Thyroid gland (tissue), 4 donors: ENCODE measurements at regions not wholly inside any gene's neighbourhood (a gene's known extent, or its start where the extent isn't known, plus 50 kb on each side); places are given as distances from the start of the nearest gene placed in this dataset.

ENCODE experiments used
- POLR2A ChIP-seq, 2 donors: fragments of 450-650 bp; IDR thresholded peaks; one replicate each; pipeline ENCODE4 v1.6.1; 2017; ENCODE audit warnings: antibody characterized with exemption in 2 of 2, mild to moderate bottlenecking in 2 of 2, moderate library complexity in 1 of 2
- TF ChIP-seq, protein P1 (sequence below), 6 experiments: fragments of 200-600 bp in 3 of 6; fragments of 450-650 bp in 3 of 6; sonication (generic) in 3 of 6; IDR thresholded peaks; one replicate each; pipeline ENCODE4 v1.5.1; 2016 to 2019; ENCODE audit warnings: antibody characterized with exemption in 6 of 6, mild to moderate bottlenecking in 2 of 6, inconsistent platforms in 1 of 6, moderate library complexity in 1 of 6

DNA sequence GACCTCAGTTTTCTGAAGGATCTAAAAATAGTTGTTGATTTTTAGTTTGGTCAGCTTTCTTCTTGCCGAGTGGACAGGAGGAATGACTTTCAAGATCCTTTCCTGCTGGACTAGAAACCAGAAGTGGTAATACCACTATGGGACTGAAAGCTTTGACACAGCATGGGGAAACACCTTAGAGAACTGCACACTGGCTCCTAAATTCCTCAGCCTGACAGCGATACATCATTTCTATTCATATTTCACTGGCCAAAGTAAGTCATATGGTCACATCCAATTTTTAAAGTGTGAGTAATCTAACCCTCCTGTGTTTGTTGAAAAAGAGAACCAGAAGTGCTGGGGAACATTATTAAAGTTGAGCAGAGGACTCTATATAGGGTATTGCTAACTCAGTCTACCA lies 244.7 kb upstream of the MMADHC start:
- TF ChIP-seq, protein P1, sequence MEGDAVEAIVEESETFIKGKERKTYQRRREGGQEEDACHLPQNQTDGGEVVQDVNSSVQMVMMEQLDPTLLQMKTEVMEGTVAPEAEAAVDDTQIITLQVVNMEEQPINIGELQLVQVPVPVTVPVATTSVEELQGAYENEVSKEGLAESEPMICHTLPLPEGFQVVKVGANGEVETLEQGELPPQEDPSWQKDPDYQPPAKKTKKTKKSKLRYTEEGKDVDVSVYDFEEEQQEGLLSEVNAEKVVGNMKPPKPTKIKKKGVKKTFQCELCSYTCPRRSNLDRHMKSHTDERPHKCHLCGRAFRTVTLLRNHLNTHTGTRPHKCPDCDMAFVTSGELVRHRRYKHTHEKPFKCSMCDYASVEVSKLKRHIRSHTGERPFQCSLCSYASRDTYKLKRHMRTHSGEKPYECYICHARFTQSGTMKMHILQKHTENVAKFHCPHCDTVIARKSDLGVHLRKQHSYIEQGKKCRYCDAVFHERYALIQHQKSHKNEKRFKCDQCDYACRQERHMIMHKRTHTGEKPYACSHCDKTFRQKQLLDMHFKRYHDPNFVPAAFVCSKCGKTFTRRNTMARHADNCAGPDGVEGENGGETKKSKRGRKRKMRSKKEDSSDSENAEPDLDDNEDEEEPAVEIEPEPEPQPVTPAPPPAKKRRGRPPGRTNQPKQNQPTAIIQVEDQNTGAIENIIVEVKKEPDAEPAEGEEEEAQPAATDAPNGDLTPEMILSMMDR (IDR thresholded peaks at IDR 0.05), result no peak
- TF ChIP-seq POLR2A (IDR thresholded peaks at IDR 0.05), result no peak
